OCI-LY3 (cell line): ENCODE measurements at regions not wholly inside any gene's neighbourhood (a gene's known extent, or its start where the extent isn't known, plus 50 kb on each side); places are given as distances from the start of the nearest gene placed in this dataset.

ENCODE experiments used
- EZH2phosphoT487 ChIP-seq: fragments of 200-600 bp; shearing (Covaris generic); IDR thresholded peaks from 2 replicates; pipeline ENCODE4 v1.6.1; 2018; ENCODE audit warnings: antibody characterized with exemption, mixed run types, low read depth
- TF ChIP-seq, protein P1 (sequence below): fragments of 200-600, 300-600 bp; sonication (generic); IDR thresholded peaks from 2 replicates; pipeline ENCODE4 v1.5.1; 2014; ENCODE audit warnings: antibody characterized with exemption, low read length, low read depth

DNA sequence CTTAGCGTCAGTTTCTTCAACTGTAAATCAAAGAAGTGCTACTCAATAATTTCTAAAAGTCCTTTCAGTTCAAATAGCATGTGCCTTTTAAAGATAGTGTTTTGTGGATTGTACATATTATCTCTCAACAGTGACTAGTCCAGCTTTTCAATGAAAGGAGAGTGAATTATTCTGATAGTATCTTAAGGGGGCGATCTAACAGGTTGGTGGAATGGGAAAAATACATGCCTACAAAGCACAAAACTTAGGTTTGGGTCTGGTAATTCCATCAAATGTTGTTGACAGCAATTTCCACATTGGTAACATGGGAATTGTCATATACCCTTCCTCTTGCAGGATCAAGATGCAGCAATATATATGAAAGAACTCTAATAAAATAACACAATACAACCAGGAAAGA is 50.1 kb upstream of the HDGFL1 start:
- TF ChIP-seq, protein P1, sequence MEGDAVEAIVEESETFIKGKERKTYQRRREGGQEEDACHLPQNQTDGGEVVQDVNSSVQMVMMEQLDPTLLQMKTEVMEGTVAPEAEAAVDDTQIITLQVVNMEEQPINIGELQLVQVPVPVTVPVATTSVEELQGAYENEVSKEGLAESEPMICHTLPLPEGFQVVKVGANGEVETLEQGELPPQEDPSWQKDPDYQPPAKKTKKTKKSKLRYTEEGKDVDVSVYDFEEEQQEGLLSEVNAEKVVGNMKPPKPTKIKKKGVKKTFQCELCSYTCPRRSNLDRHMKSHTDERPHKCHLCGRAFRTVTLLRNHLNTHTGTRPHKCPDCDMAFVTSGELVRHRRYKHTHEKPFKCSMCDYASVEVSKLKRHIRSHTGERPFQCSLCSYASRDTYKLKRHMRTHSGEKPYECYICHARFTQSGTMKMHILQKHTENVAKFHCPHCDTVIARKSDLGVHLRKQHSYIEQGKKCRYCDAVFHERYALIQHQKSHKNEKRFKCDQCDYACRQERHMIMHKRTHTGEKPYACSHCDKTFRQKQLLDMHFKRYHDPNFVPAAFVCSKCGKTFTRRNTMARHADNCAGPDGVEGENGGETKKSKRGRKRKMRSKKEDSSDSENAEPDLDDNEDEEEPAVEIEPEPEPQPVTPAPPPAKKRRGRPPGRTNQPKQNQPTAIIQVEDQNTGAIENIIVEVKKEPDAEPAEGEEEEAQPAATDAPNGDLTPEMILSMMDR = no peak
- no peak for TF ChIP-seq EZH2phosphoT487
